ENCODE measurements at regions not wholly inside any gene's neighbourhood (a gene's known extent, or its start where the extent isn't known, plus 50 kb on each side); places are given as distances from the start of the nearest gene placed in this dataset.

DNA sequence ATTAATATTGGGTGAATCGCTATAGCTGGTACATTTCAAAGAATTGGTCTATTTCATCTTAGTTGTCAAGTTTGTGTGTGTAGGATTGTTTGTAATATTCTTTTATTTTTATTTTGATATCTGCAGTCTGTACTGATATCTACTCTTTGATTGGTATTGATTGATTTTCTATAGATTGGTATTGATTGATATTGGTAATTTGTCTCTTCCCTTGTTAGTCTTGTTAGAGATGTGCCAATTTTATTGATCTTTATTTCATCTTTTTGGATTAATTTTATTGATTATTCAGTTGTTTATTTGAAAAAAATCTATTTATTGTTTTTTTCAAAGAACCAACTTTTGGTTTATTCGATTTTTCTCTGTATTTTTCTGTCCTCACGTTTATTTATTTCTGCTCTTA is 61.4 kb downstream of the TM2D3 start:
- TF ChIP-seq, protein P1, sequence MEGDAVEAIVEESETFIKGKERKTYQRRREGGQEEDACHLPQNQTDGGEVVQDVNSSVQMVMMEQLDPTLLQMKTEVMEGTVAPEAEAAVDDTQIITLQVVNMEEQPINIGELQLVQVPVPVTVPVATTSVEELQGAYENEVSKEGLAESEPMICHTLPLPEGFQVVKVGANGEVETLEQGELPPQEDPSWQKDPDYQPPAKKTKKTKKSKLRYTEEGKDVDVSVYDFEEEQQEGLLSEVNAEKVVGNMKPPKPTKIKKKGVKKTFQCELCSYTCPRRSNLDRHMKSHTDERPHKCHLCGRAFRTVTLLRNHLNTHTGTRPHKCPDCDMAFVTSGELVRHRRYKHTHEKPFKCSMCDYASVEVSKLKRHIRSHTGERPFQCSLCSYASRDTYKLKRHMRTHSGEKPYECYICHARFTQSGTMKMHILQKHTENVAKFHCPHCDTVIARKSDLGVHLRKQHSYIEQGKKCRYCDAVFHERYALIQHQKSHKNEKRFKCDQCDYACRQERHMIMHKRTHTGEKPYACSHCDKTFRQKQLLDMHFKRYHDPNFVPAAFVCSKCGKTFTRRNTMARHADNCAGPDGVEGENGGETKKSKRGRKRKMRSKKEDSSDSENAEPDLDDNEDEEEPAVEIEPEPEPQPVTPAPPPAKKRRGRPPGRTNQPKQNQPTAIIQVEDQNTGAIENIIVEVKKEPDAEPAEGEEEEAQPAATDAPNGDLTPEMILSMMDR (IDR thresholded peaks at IDR 0.05): no peak
- TF ChIP-seq MAFK (IDR thresholded peaks at IDR 0.05; ENCODE audit: partially characterized antibody) (no peak), SMC3 (IDR thresholded peaks at IDR 0.05) (no peak), EP300 (IDR thresholded peaks at IDR 0.05) (no peak), ESRRA (IDR thresholded peaks at IDR 0.05; ENCODE audit: borderline replicate concordance, low read length) (no peak), POLR2A (IDR thresholded peaks at IDR 0.05; ENCODE audit: low read length) (no peak), PHF8 (IDR thresholded peaks at IDR 0.05; ENCODE audit: borderline replicate concordance, low read depth) (no peak), FOSL2 (IDR thresholded peaks at IDR 0.05) (no peak), FOSL2 (CRISPR knock-in tag; IDR thresholded peaks at IDR 0.05) (no peak), CHD2 (IDR thresholded peaks at IDR 0.05; ENCODE audit: low read length, partially characterized antibody) (no peak), TP53 (CRISPR knock-in tag; IDR thresholded peaks at IDR 0.05) (no peak)
- TF ChIP-seq, protein P2, sequence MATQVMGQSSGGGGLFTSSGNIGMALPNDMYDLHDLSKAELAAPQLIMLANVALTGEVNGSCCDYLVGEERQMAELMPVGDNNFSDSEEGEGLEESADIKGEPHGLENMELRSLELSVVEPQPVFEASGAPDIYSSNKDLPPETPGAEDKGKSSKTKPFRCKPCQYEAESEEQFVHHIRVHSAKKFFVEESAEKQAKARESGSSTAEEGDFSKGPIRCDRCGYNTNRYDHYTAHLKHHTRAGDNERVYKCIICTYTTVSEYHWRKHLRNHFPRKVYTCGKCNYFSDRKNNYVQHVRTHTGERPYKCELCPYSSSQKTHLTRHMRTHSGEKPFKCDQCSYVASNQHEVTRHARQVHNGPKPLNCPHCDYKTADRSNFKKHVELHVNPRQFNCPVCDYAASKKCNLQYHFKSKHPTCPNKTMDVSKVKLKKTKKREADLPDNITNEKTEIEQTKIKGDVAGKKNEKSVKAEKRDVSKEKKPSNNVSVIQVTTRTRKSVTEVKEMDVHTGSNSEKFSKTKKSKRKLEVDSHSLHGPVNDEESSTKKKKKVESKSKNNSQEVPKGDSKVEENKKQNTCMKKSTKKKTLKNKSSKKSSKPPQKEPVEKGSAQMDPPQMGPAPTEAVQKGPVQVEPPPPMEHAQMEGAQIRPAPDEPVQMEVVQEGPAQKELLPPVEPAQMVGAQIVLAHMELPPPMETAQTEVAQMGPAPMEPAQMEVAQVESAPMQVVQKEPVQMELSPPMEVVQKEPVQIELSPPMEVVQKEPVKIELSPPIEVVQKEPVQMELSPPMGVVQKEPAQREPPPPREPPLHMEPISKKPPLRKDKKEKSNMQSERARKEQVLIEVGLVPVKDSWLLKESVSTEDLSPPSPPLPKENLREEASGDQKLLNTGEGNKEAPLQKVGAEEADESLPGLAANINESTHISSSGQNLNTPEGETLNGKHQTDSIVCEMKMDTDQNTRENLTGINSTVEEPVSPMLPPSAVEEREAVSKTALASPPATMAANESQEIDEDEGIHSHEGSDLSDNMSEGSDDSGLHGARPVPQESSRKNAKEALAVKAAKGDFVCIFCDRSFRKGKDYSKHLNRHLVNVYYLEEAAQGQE (IDR thresholded peaks at IDR 0.05): no peak
- TF ChIP-seq, protein P3, sequence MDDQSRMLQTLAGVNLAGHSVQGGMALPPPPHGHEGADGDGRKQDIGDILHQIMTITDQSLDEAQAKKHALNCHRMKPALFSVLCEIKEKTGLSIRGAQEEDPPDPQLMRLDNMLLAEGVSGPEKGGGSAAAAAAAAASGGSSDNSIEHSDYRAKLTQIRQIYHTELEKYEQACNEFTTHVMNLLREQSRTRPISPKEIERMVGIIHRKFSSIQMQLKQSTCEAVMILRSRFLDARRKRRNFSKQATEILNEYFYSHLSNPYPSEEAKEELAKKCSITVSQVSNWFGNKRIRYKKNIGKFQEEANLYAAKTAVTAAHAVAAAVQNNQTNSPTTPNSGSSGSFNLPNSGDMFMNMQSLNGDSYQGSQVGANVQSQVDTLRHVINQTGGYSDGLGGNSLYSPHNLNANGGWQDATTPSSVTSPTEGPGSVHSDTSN (IDR thresholded peaks at IDR 0.05): no peak
- TF ChIP-seq, protein P4, sequence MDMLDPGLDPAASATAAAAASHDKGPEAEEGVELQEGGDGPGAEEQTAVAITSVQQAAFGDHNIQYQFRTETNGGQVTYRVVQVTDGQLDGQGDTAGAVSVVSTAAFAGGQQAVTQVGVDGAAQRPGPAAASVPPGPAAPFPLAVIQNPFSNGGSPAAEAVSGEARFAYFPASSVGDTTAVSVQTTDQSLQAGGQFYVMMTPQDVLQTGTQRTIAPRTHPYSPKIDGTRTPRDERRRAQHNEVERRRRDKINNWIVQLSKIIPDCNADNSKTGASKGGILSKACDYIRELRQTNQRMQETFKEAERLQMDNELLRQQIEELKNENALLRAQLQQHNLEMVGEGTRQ (IDR thresholded peaks at IDR 0.05): no peak
